ENCODE measurements at regions not wholly inside any gene's neighbourhood (a gene's known extent, or its start where the extent isn't known, plus 50 kb on each side); places are given as distances from the start of the nearest gene placed in this dataset.

DNA sequence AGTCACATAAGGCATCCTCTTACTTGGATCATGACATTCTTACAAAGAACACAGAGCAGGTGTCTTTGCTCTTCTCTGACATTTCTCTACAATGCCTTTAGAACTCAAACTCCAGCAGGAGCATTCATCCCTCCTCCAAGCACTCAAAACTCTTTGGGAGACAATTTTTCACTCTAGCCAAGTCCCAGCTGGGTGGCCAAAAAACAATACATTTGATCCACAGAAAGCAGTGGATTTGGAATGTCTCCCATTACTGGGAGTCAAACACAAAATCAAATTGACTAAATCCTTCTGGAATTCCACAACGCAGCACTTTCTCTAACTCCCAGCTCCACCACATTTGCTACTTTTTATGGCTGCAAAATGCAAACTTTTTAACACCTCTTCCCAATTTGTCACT lies 108.6 kb upstream of the VGLL2 start:
- intact Hi-C loops (cut with micrococcal nuclease; ENCODE audit: unreplicated experiment): no loop called here
- CTCF ChIA-PET (ENCODE audit: low intra/inter-chr PET ratio, low total read pairs): no interaction called here

More for the DNA sequence above, 108.6 kb upstream of the VGLL2 start:
- Histone ChIP-seq H3K4me2 (ENCODE audit: low read depth, low read length) (no peak overlapping the region), H3K36me3 (replicated peaks in 1 of 2; ENCODE audit: control insufficient read depth in 1 of 2, insufficient read depth in 2 of 2, low read length in 2 of 2) (no peaks in the 10 kb centered on the region), H3K27me3 (ENCODE audit: control insufficient read depth in 1 of 2, insufficient read depth in 2 of 2, low read length in 2 of 2) (no peaks in the 10 kb centered on the region), H3K9ac (ENCODE audit: insufficient read depth, low read depth, low read length) (no peak overlapping the region), H3K27ac (ENCODE audit: extremely low read length, insufficient read depth, low read length) (no peak overlapping the region), H4K20me1 (ENCODE audit: insufficient read depth, low read length) (no peaks in the 10 kb centered on the region), H3K4me3 (replicated peaks in 1 of 3; ENCODE audit: insufficient read depth in 1 of 3, low read depth in 2 of 3, low read length in 3 of 3) (no peak overlapping the region), H3K79me2 (ENCODE audit: insufficient read depth, low read length) (no peaks in the 10 kb centered on the region), H3K4me1 (ENCODE audit: insufficient read depth, low read length) (no peaks in the 10 kb centered on the region), H3K9me3 (ENCODE audit: low read length) (no peaks in the 10 kb centered on the region; the same call in 1 of the 2 replicates), H2AFZ (ENCODE audit: low read length) (no peak overlapping the region)
- POLR2A ChIA-PET: no interaction called here
- WGBS (ENCODE audit: low lambda C conversion rate): 3% methylated on average over 1 of the region's 1 CpG
- FAIRE-seq (no peak), DNase-seq (ENCODE audit: low spot score) (no peak), ATAC-seq (no peak)
- no peak for TF ChIP-seq HDAC6 (IDR thresholded peaks at IDR 0.05; ENCODE audit: low read depth, low read length)
- TF ChIP-seq, protein P1, sequence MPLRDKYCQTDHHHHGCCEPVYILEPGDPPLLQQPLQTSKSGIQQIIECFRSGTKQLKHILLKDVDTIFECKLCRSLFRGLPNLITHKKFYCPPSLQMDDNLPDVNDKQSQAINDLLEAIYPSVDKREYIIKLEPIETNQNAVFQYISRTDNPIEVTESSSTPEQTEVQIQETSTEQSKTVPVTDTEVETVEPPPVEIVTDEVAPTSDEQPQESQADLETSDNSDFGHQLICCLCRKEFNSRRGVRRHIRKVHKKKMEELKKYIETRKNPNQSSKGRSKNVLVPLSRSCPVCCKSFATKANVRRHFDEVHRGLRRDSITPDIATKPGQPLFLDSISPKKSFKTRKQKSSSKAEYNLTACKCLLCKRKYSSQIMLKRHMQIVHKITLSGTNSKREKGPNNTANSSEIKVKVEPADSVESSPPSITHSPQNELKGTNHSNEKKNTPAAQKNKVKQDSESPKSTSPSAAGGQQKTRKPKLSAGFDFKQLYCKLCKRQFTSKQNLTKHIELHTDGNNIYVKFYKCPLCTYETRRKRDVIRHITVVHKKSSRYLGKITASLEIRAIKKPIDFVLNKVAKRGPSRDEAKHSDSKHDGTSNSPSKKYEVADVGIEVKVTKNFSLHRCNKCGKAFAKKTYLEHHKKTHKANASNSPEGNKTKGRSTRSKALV (CRISPR knock-in tag; IDR thresholded peaks at IDR 0.05): no peak
- TF ChIP-seq, protein P2, sequence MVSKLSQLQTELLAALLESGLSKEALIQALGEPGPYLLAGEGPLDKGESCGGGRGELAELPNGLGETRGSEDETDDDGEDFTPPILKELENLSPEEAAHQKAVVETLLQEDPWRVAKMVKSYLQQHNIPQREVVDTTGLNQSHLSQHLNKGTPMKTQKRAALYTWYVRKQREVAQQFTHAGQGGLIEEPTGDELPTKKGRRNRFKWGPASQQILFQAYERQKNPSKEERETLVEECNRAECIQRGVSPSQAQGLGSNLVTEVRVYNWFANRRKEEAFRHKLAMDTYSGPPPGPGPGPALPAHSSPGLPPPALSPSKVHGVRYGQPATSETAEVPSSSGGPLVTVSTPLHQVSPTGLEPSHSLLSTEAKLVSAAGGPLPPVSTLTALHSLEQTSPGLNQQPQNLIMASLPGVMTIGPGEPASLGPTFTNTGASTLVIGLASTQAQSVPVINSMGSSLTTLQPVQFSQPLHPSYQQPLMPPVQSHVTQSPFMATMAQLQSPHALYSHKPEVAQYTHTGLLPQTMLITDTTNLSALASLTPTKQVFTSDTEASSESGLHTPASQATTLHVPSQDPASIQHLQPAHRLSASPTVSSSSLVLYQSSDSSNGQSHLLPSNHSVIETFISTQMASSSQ (IDR thresholded peaks at IDR 0.05; ENCODE audit: low read depth): no peak
- TF ChIP-seq, protein P2 (CRISPR knock-in tag; IDR thresholded peaks at IDR 0.05; ENCODE audit: borderline replicate concordance): no peak
- TF ChIP-seq, protein P3, sequence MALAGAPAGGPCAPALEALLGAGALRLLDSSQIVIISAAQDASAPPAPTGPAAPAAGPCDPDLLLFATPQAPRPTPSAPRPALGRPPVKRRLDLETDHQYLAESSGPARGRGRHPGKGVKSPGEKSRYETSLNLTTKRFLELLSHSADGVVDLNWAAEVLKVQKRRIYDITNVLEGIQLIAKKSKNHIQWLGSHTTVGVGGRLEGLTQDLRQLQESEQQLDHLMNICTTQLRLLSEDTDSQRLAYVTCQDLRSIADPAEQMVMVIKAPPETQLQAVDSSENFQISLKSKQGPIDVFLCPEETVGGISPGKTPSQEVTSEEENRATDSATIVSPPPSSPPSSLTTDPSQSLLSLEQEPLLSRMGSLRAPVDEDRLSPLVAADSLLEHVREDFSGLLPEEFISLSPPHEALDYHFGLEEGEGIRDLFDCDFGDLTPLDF (CRISPR knock-in tag; IDR thresholded peaks at IDR 0.05): no peak
- TF ChIP-seq, protein P4, sequence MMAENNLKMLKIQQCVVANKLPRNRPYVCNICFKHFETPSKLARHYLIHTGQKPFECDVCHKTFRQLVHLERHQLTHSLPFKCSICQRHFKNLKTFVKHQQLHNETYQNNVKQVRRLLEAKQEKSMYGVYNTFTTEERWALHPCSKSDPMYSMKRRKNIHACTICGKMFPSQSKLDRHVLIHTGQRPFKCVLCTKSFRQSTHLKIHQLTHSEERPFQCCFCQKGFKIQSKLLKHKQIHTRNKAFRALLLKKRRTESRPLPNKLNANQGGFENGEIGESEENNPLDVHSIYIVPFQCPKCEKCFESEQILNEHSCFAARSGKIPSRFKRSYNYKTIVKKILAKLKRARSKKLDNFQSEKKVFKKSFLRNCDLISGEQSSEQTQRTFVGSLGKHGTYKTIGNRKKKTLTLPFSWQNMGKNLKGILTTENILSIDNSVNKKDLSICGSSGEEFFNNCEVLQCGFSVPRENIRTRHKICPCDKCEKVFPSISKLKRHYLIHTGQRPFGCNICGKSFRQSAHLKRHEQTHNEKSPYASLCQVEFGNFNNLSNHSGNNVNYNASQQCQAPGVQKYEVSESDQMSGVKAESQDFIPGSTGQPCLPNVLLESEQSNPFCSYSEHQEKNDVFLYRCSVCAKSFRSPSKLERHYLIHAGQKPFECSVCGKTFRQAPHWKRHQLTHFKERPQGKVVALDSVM (CRISPR knock-in tag; IDR thresholded peaks at IDR 0.05): no peak
- TF ChIP-seq GLI4 (CRISPR knock-in tag; IDR thresholded peaks at IDR 0.05; ENCODE audit: borderline replicate concordance): no peak
- TF ChIP-seq RARG (CRISPR knock-in tag; IDR thresholded peaks at IDR 0.05; ENCODE audit: low read depth): no peak
- no peak for TF ChIP-seq ZNF839 (CRISPR knock-in tag; IDR thresholded peaks at IDR 0.05; ENCODE audit: borderline replicate concordance)
- TF ChIP-seq ZMAT3 (CRISPR knock-in tag; conservative IDR thresholded peaks at IDR 0.05): no peak
- no peak for TF ChIP-seq TMF1 (CRISPR knock-in tag; IDR thresholded peaks at IDR 0.05; ENCODE audit: low read depth)
- TF ChIP-seq SYNCRIP (IDR thresholded peaks at IDR 0.05; ENCODE audit: insufficient read depth, low read depth, low read length): no peak
- no peak for TF ChIP-seq ONECUT2 (CRISPR knock-in tag; IDR thresholded peaks at IDR 0.05)
- TF ChIP-seq ZC3H4 (CRISPR knock-in tag; IDR thresholded peaks at IDR 0.05; ENCODE audit: borderline replicate concordance): no peak
- no peak for TF ChIP-seq SMAD3 (CRISPR knock-in tag; IDR thresholded peaks at IDR 0.05)
- BruUV-seq (replicated peaks): no TSS peak
- in situ Hi-C loops (cut with HindIII; ENCODE audit: extremely low pct_ligation_motif_present, low pct_unique_long_range_greater_than_20kb): no loop called here

Data from HepG2 (cell line).